ENCODE measurements at regions not wholly inside any gene's neighbourhood (a gene's known extent, or its start where the extent isn't known, plus 50 kb on each side); places are given as distances from the start of the nearest gene placed in this dataset.

GRCh38 chr1:102535829-102536505 lies 539.2 kb upstream of the OLFM3 start:
- no peak for TF ChIP-seq CTCF (IDR thresholded peaks at IDR 0.05 in 8 of 11, conservative IDR thresholded peaks at IDR 0.05 in 3 of 11)
- TF ChIP-seq POLR2A (IDR thresholded peaks at IDR 0.05) = no peak
- TF ChIP-seq POLR2AphosphoS5 (IDR thresholded peaks at IDR 0.05) = no peak

Measured in spleen (tissue), 7 donors.